ENCODE measurements at regions not wholly inside any gene's neighbourhood (a gene's known extent, or its start where the extent isn't known, plus 50 kb on each side); places are given as distances from the start of the nearest gene placed in this dataset.

GRCh38 chr5:17374973-17375742, 122.9 kb upstream of the TAF11L2 start:
- TF ChIP-seq, protein P1, sequence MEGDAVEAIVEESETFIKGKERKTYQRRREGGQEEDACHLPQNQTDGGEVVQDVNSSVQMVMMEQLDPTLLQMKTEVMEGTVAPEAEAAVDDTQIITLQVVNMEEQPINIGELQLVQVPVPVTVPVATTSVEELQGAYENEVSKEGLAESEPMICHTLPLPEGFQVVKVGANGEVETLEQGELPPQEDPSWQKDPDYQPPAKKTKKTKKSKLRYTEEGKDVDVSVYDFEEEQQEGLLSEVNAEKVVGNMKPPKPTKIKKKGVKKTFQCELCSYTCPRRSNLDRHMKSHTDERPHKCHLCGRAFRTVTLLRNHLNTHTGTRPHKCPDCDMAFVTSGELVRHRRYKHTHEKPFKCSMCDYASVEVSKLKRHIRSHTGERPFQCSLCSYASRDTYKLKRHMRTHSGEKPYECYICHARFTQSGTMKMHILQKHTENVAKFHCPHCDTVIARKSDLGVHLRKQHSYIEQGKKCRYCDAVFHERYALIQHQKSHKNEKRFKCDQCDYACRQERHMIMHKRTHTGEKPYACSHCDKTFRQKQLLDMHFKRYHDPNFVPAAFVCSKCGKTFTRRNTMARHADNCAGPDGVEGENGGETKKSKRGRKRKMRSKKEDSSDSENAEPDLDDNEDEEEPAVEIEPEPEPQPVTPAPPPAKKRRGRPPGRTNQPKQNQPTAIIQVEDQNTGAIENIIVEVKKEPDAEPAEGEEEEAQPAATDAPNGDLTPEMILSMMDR (IDR thresholded peaks at IDR 0.05; ENCODE audit: low read depth, low read length) = no peak
- TF ChIP-seq POLR2A (IDR thresholded peaks at IDR 0.05; ENCODE audit: extremely low read depth, insufficient read length) = no peak
- TF ChIP-seq MAX (IDR thresholded peaks at IDR 0.05; ENCODE audit: low read depth, low read length) = no peak
- no peak for TF ChIP-seq MYC (IDR thresholded peaks at IDR 0.05; ENCODE audit: low read depth, low read length)

Data from NB4 (cell line).